ENCODE measurements at regions not wholly inside any gene's neighbourhood (a gene's known extent, or its start where the extent isn't known, plus 50 kb on each side); places are given as distances from the start of the nearest gene placed in this dataset.

DNA sequence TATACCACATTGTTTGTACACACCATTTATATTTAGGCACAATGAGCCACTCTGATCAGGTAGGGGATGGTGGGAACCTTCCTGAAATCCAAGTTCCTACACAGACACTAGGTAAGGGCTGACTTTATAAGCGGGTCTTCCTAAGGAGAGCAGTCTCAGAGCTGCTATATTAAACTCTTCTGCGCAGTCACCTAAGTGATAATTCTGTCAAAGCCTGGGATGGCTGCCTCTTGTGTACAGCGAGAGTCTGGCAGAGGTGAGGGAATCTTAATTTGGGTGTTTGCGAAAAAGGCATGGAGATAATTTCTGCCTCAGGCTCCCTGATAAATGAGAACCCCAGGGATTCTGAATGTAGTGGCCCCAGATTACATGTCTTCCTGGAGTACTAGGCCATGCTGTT lies 113.1 kb downstream of the EDEM1 start:
- TF ChIP-seq POLR2AphosphoS5 (IDR thresholded peaks at IDR 0.05): no peak
- TF ChIP-seq, protein P1, sequence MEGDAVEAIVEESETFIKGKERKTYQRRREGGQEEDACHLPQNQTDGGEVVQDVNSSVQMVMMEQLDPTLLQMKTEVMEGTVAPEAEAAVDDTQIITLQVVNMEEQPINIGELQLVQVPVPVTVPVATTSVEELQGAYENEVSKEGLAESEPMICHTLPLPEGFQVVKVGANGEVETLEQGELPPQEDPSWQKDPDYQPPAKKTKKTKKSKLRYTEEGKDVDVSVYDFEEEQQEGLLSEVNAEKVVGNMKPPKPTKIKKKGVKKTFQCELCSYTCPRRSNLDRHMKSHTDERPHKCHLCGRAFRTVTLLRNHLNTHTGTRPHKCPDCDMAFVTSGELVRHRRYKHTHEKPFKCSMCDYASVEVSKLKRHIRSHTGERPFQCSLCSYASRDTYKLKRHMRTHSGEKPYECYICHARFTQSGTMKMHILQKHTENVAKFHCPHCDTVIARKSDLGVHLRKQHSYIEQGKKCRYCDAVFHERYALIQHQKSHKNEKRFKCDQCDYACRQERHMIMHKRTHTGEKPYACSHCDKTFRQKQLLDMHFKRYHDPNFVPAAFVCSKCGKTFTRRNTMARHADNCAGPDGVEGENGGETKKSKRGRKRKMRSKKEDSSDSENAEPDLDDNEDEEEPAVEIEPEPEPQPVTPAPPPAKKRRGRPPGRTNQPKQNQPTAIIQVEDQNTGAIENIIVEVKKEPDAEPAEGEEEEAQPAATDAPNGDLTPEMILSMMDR (IDR thresholded peaks at IDR 0.05): no peak
